Left ventricle myocardium inferior (tissue), 1 donor: ENCODE measurements at regions not wholly inside any gene's neighbourhood (a gene's known extent, or its start where the extent isn't known, plus 50 kb on each side); places are given as distances from the start of the nearest gene placed in this dataset.

ENCODE experiments used
- DNase-seq: peaks from one replicate; pipeline ENCODE4 v3.0.0-alpha.2; 2020
- H3K27ac ChIP-seq: fragments of 200-600 bp; replicated peaks from 2 replicates; pipeline ENCODE4 v1.8.0; 2021
- H3K27me3 ChIP-seq: fragments of 200-600 bp; 2 replicates; pipeline ENCODE4 v1.8.0; 2021; ENCODE audit warnings: low read depth
- H3K36me3 ChIP-seq: fragments of 200-600 bp; 2 replicates; pipeline ENCODE4 v1.8.0; 2021
- H3K4me1 ChIP-seq: fragments of 200-600 bp; 2 replicates; pipeline ENCODE4 v1.8.0; 2021
- H3K4me3 ChIP-seq: fragments of 200-600 bp; 2 replicates; pipeline ENCODE4 v1.8.0; 2021; ENCODE audit warnings: mild to moderate bottlenecking, moderate library complexity
- H3K9me3 ChIP-seq: fragments of 200-600 bp; replicated peaks from 2 replicates; pipeline ENCODE4 v1.8.0; 2021
- intact Hi-C: fragments of 100-400 bp; cut with micrococcal nuclease; formaldehyde crosslinking; loops from one replicate; pipeline ENCODE4 v1.11.0; 2022
- TF ChIP-seq, protein P1 (sequence below): fragments of 200-600 bp; IDR thresholded peaks from 2 replicates; pipeline ENCODE4 v1.8.0; 2021; ENCODE audit warnings: antibody characterized with exemption, mild to moderate bottlenecking, borderline replicate concordance
- donor health status: DM: no; HTN: yes; CAD: no; lungs with severe emphysema.

DNA sequence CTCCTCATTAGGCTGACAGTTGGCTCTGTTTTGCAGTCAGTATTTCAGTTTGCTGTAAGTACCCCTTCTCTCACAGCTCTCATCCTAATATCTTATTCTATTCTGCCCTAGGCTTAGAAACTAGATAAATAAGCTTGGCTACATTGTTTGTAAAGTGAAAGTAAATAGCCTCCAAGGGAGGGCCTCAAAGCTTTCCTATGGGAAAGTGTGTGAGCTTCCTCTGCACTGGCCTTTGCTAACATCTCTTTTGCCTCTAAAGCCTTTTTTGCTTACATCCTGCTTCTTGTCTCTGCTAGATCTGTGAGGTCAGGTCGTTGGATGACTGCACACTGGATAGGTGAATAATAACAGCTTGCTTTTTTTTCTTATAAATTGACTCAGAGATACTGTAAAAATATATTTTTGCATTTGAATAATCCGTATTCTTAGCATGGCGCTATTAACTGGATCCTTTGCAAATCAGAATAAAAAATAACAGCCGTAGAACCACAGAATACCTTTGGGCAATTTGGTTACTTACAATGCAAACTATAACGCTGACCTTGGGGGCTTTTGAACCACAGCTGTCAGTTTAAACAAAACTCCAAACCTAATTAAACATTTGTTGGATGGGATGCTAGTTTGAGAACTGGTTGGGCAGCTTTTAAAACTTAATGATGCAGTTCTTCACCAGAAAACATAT lies 55.1 kb downstream of the TTC6 start:
- intact Hi-C loops: no loop called here
- TF ChIP-seq, protein P1, sequence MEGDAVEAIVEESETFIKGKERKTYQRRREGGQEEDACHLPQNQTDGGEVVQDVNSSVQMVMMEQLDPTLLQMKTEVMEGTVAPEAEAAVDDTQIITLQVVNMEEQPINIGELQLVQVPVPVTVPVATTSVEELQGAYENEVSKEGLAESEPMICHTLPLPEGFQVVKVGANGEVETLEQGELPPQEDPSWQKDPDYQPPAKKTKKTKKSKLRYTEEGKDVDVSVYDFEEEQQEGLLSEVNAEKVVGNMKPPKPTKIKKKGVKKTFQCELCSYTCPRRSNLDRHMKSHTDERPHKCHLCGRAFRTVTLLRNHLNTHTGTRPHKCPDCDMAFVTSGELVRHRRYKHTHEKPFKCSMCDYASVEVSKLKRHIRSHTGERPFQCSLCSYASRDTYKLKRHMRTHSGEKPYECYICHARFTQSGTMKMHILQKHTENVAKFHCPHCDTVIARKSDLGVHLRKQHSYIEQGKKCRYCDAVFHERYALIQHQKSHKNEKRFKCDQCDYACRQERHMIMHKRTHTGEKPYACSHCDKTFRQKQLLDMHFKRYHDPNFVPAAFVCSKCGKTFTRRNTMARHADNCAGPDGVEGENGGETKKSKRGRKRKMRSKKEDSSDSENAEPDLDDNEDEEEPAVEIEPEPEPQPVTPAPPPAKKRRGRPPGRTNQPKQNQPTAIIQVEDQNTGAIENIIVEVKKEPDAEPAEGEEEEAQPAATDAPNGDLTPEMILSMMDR: no peak
- no peaks in the 10 kb centered on the region for H3K4me1 ChIP-seq
- H3K4me3 ChIP-seq: no peak overlapping the region
- H3K27ac ChIP-seq: no peak overlapping the region
- H3K27me3 ChIP-seq: no peaks in the 10 kb centered on the region
- DNase-seq: no peak
- H3K36me3 ChIP-seq: no peaks in the 10 kb centered on the region
- no peaks in the 10 kb centered on the region for H3K9me3 ChIP-seq

DNA sequence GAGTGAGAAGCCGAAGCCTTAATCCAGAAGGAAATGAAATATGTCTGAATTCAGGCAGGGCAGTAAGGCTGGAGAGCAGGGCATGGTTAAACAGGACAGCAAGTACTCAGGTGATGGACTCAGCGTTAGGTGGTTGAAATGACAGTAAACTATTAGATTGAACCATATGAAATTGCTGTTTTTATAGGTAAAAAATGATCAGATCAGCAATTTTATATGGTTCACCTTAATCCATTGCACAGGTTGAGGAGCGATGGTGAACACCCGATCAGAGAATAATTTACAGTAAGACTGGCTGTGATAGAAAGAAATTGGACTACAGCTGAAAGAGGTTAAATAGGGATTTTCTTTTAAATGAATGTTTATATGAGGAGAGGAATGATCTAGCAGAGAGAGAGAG lies 56.6 kb downstream of the TTC6 start:
- no peaks in the 10 kb centered on the region for H3K9me3 ChIP-seq
- no peaks in the 10 kb centered on the region for H3K4me1 ChIP-seq
- no peaks in the 10 kb centered on the region for H3K27me3 ChIP-seq
- TF ChIP-seq, protein P1: no peak
- no peak overlapping the region for H3K27ac ChIP-seq
- intact Hi-C loops: no loop called here
- DNase-seq: no peak
- no peak overlapping the region for H3K4me3 ChIP-seq
- H3K36me3 ChIP-seq: no peaks in the 10 kb centered on the region

DNA sequence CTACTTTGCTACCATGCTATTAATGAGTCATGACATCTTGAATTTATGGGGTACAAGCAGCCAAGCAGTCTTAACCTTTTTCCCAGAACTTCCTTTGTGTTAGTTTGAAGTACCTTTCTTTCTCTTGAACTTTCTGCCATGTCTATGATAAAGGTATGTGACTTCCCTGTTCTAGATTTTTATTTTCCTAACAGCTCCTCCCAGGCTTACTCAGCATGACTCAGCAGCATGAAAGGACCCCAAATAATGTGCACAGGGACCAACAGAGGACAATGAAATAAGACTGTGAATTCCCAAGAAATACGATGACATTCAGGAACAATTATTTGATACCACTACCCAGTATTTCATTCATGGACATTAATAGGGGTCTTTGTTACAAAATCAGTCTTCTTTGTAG lies 60.0 kb downstream of the TTC6 start:
- Histone ChIP-seq H3K4me3 (no peak overlapping the region), H3K9me3 (peaks cover 20% of the 10 kb centered on the region), H3K36me3 (no peaks in the 10 kb centered on the region), H3K4me1 (no peaks in the 10 kb centered on the region), H3K27me3 (no peaks in the 10 kb centered on the region), H3K27ac (no peak overlapping the region)
- TF ChIP-seq, protein P1: no peak
- DNase-seq: no peak
- intact Hi-C loops: no loop called here

DNA sequence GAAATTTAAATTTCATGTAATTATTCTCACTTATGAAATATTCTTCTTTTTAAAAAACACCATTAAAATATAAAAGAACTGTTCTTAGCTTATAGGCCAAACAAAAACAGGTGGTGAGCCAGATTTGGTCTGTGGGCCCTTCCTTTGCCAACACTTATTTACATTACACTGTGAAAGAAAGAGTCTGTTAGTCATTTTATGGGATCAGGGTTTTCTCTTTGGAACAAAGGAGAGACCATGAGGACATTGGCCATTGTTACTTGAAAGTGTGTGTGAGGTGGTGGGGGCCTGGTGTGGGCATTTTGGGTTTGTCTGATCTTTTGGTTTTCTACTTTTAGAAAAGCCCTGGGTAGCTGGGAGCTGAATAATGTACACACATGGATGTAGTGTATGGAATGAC lies 62.7 kb downstream of the TTC6 start:
- TF ChIP-seq, protein P1: no peak
- Histone ChIP-seq H3K27ac (no peak overlapping the region), H3K9me3 (peaks cover 47% of the 10 kb centered on the region), H3K36me3 (no peaks in the 10 kb centered on the region), H3K4me1 (no peaks in the 10 kb centered on the region), H3K4me3 (no peak overlapping the region), H3K27me3 (no peaks in the 10 kb centered on the region)
- no peak for DNase-seq
- intact Hi-C loops: no loop called here

DNA sequence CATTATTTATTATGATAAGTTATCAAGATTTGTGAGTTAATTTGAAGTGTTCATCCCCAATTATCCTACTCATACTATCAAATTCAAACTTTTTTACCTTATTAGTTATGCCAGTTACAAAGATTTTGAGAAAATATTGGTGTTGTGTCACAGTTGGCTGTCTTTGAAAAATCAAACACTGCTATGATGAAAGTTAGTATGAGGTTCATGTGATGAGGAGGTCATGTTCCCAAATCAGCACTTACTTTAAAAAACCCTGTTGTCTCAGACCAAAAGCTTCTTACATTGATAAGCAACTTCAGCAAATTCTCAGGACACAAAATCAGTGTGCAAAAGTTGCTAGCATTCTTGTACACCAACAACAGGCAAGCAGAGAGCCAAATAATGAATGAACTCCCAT lies 68.1 kb downstream of the TTC6 start:
- H3K4me1 ChIP-seq: no peaks in the 10 kb centered on the region
- H3K36me3 ChIP-seq: no peaks in the 10 kb centered on the region
- H3K27me3 ChIP-seq: no peaks in the 10 kb centered on the region
- DNase-seq: no peak
- intact Hi-C loops: no loop called here
- H3K27ac ChIP-seq: no peak overlapping the region
- TF ChIP-seq, protein P1: no peak
- peaks cover 55% of the 10 kb centered on the region for H3K9me3 ChIP-seq
- H3K4me3 ChIP-seq: no peak overlapping the region
